HL-60/S4 (cell line): ENCODE measurements at regions not wholly inside any gene's neighbourhood (a gene's known extent, or its start where the extent isn't known, plus 50 kb on each side); places are given as distances from the start of the nearest gene placed in this dataset.

Experiments used
- in situ Hi-C: fragments of 300-500 bp; cut with MboI; formaldehyde crosslinking; loops from 2 replicates; pipeline ENCODE4 v1.14.3; 2022; ENCODE audit warnings: low sequenced_read_pairs

- in situ Hi-C loops: no loop called here
Measured at GRCh38 chr2:66318009-66318561, 116.8 kb upstream of the MEIS1 start.

GRCh38 chr2:66317268-66317890 lies 117.5 kb upstream of the MEIS1 start:
- in situ Hi-C loops: no loop called here

DNA sequence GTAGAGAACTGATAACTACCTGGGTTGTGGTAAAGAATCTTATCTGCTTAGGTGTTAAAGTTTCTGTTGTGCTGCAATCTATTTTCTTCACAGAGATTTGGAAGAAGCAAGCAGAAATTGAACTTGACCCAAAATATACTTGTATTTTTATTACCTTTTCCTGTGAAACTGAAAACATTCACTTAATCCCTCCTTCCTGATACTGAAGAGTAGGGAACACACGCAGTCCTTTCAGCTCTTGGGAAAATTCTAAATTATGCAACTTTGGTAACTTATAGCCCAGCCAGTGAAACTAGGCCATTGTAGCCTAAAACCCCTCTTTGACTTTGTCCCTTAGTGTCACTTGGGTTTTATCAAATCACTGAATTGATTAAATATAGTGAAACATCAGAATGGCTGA lies 128.4 kb upstream of the MEIS1 start:
- in situ Hi-C loops: no loop called here

DNA sequence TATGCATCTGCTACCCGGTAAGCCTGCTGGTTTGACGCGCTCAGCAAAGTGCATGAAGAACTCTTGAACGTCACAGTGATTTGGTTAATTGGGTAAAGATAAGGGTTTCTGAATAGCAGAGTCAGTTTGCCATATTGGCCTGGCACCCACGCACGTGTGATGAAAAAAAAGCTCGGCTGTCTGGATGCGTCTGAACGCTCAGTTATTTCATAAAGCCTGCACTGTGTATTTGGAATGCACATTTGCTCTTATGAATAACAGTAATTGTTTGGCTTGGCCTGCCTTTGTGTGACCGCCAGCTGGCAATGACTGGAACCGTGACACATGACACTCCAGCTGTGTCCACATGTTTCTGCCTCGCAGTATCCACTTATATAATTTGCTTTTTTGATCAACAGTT lies 129.2 kb upstream of the MEIS1 start:
- in situ Hi-C loops: no loop called here

DNA sequence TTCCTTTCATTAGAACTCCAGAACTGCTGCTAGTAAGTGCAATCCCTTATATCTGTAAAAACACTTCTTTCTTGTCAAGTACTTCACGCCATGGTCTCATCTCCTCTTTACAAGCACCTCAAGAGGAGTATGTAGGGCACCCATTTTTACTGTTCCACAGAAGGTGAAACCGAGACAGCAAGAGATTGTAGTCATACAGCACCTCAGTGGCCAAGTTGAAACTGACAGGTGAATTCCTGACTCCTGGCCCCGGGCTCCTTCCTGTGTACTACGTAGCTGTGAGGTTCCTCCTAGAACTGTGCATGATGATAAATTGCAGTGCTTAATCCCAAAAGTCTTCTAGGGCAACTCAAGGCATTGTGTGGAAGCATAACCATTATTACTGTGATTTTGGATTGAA lies 131.5 kb upstream of the MEIS1 start:
- in situ Hi-C loops: no loop called here

DNA sequence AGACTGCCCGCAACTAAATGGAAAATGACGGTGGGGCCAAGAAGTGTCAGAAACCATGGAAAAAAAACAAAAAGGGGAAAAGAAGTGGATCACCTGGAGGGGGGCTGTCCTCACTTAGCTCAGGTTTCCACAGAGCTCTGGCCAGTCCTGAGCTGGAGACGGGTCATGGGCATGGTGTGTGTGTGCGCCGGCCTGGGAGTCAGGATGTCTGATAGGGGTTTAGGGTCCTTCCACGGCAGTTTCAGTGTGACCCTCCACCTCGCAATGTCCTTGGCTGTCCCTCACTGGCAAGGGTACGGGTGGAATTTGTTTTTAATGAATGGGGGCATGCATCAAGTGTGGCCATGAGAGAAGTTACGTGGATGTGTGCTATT lies 133.2 kb upstream of the MEIS1 start:
- in situ Hi-C loops: no loop called here

- in situ Hi-C loops: no loop called here
Measured at GRCh38 chr2:66301022-66301766, 133.7 kb upstream of the MEIS1 start.

DNA sequence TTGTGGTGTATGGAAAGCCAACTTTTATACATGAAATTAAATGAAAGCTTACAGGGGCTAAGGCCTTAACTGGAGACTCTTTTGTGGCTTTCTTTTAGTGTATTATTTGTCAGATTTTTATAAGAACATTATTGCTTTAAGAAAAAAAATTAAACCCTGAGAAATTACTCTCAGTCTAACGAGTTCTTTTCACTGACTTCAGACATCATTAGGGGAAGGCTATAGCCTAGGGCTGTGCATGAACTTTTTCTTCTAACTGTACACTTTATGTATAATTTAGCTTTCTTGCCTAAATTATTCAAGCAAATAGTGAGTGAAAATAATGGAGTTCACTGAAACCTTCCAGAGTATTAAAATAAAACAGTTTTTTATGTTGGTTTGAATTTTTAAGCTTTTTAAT lies 151.1 kb upstream of the MEIS1 start:
- in situ Hi-C loops: no loop called here

DNA sequence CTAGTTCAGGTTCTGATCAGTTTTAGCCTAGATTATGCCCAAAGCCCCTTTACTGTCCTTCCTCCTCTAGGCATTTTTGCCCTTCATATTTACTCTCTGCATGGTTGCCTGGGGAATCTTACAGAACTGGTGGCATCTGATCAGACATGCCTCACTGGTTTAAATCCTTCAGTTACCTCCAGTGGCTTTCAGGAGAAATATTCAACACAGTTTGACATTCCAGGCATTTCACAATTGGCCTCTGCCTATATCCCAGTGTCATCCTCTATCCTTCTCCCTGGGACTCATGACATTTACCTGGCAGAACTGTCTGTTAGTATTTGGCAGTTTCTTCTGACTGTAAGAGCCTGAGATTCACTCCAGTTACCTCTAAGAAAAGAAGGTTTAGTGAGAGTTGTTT lies 152.9 kb upstream of the MEIS1 start:
- in situ Hi-C loops: no loop called here

DNA sequence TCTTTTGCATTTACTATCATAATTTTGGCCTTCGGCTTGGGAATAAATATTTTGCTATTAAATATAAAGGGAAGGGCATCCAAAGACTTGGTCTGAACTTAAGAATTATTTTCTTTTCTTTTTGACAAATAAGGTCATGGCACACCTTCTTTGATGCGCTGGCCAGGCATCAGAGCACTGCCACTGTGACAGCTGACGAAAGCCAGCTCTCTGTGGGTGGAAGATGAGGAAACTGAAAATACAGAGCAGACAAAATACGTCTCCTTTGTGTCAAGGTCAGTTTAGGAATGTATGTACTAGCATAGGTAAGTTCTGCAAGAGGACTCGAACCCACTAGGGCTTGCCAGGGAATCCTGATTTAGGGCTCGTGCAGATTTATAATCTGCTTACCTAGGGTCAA lies 155.9 kb upstream of the MEIS1 start:
- in situ Hi-C loops: no loop called here

DNA sequence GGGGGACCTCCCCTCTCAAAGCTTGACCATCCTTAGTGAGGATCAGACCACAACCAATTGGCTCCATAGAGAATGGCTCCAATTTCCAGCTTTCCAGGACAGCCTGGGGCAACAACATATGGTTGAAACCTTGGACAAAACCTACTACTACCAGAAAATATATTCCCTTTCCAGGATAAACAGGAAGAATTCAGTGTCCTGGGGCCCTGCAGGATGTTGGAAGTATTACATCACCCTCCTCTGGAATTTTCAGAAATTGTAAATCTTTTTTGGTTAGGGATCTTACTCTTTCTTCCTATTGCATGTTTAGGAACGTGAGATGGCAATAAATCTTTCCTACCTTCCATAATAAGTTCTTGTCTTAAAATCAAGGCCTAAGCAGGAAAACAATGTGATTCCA lies 158.9 kb upstream of the MEIS1 start:
- in situ Hi-C loops: no loop called here

GRCh38 chr2:66273933-66274490 lies 160.9 kb upstream of the MEIS1 start:
- in situ Hi-C loops: no loop called here

- in situ Hi-C loops: no loop called here
Measured at GRCh38 chr2:66272751-66273150, 162.2 kb upstream of the MEIS1 start.

DNA sequence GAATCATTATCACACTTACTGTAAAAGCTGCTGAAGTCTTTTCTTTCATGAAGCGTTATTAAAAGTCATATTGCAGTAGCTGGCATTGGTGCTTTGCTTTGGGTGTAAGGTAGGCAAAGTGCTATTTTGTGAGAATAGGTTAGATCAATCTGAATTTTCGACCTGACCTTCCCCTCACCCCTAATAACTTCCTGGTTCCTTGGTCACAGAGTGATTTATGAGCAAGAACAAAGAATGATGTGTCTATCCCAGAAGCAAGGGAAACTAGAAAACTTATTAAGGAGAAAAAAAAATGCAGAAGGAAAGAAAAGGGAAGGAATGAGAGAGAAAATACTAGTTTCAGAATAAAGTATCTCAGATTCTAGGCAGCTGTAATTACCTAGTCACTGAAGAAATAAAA lies 163.1 kb upstream of the MEIS1 start:
- in situ Hi-C loops: no loop called here

GRCh38 chr2:66270247-66270646 lies 164.7 kb upstream of the MEIS1 start:
- in situ Hi-C loops: no loop called here

GRCh38 chr2:66269166-66269565 lies 165.8 kb upstream of the MEIS1 start:
- in situ Hi-C loops: no loop called here

GRCh38 chr2:66268756-66269155 lies 166.2 kb upstream of the MEIS1 start:
- in situ Hi-C loops: no loop called here

- in situ Hi-C loops: no loop called here
Measured at GRCh38 chr2:66264354-66264753, 170.6 kb upstream of the MEIS1 start.

DNA sequence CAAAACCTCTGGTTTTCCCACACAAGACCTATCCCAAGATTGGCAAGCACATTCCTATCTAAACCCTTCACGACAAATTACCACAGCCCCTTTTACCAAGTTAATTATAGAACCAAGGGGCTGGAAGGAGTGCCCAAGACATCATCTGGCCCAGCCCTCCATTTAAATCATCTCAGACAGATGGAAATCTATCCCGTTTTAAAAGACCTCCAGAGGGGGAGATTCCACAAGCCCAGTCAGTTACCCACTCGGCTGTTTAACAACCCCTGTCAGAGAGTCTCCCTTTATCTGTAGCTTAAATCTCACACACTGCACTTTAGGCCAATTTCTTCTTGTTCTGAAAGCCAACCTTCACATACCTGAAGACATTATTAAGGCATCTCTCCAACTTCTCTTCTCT lies 179.1 kb upstream of the MEIS1 start:
- in situ Hi-C loops: no loop called here

DNA sequence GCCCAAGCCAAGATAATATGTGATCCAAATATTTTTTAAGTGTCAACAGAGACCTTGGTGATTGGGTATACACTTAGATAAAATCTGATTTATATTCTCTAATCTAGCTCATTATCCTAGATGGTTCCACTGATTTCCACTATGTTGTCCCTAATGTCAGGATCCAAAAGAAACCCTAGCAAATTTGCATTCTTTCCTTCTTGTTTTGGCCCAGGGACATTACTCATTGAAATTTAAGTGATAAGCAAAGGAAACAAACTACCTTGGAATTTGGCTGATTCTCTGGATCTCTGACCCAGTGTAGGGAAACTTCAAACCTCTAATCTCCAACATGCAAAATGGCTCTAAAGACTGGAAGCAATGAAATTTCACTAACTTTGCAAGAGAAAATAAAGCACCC lies 179.8 kb upstream of the MEIS1 start:
- in situ Hi-C loops: no loop called here

GRCh38 chr2:66253066-66253465 lies 181.9 kb upstream of the MEIS1 start:
- in situ Hi-C loops: no loop called here

DNA sequence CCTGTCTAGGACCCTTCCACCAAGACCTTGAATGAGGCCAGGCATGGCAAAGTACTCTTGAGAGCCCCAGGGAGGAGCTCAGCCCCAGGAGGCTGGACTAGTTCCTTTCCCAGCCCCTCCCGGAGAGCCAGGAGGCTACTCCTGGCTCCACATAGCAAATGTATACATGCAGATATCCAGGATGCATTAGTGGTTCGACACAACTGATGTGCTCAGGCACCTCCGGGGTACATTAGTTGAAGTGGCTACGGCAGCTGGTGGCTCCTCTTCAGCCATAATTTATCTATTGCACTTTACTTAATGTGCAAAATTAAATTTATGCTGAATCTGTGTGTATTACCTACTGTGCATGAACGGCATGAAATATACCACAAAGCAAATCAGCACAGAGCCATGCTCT lies 182.8 kb upstream of the MEIS1 start:
- in situ Hi-C loops: no loop called here
